Endothelial cell of umbilical vein (primary cell): ENCODE measurements at regions not wholly inside any gene's neighbourhood (a gene's known extent, or its start where the extent isn't known, plus 50 kb on each side); places are given as distances from the start of the nearest gene placed in this dataset.

Experiments
- CTCF ChIP-seq, 2 donors: IDR thresholded peaks; 1 replicate in 1 of 2; 2 replicates in 1 of 2; pipeline ENCODE4 v1.5.1; 2011; ENCODE audit warnings: low read length in 2 of 2, mild to moderate bottlenecking in 2 of 2, moderate library complexity in 2 of 2, control low read depth in 1 of 2, inconsistent platforms in 1 of 2, low read depth in 1 of 2; ENCODE audit not compliant: insufficient read depth in 1 of 2; ENCODE audit errors: extremely low read depth in 1 of 2
- EZH2 ChIP-seq: IDR thresholded peaks from 2 replicates; pipeline ENCODE4 v1.6.1; 2012; ENCODE audit warnings: borderline replicate concordance, low read depth, mild to moderate bottlenecking, moderate library complexity, low read length, inconsistent platforms; ENCODE audit not compliant: severe bottlenecking
- FOS ChIP-seq: IDR thresholded peaks from 2 replicates; pipeline ENCODE4 v1.6.1; 2011; ENCODE audit warnings: mild to moderate bottlenecking, low read length, moderate library complexity, borderline replicate concordance; ENCODE audit not compliant: insufficient read depth
- GATA2 ChIP-seq: IDR thresholded peaks from 2 replicates; pipeline ENCODE4 v1.7.0; 2011; ENCODE audit warnings: low read depth, mild to moderate bottlenecking, moderate library complexity, mixed read lengths, low read length; ENCODE audit not compliant: insufficient read length, insufficient read depth
- JUN ChIP-seq: IDR thresholded peaks from 2 replicates; pipeline ENCODE4 v1.6.1; 2011; ENCODE audit warnings: borderline replicate concordance, low read depth; ENCODE audit not compliant: insufficient read length, insufficient read depth
- MAX ChIP-seq: IDR thresholded peaks from 2 replicates; pipeline ENCODE4 v1.6.1; 2011; ENCODE audit not compliant: insufficient read depth, insufficient read length
- MYC ChIP-seq: IDR thresholded peaks from one replicate; pipeline ENCODE4 v1.6.1; 2011; ENCODE audit warnings: mild to moderate bottlenecking, low read depth, low read length
- POLR2A ChIP-seq: IDR thresholded peaks from 2 replicates; pipeline ENCODE4 v1.6.1; 2012; ENCODE audit warnings: low read depth, mild to moderate bottlenecking, control low read depth, low read length
- POLR2AphosphoS5 ChIP-seq: IDR thresholded peaks from 2 replicates; pipeline ENCODE4 v1.6.1; 2012; ENCODE audit warnings: low read depth, mild to moderate bottlenecking, control low read depth, low read length, moderate library complexity; ENCODE audit not compliant: insufficient read depth

DNA sequence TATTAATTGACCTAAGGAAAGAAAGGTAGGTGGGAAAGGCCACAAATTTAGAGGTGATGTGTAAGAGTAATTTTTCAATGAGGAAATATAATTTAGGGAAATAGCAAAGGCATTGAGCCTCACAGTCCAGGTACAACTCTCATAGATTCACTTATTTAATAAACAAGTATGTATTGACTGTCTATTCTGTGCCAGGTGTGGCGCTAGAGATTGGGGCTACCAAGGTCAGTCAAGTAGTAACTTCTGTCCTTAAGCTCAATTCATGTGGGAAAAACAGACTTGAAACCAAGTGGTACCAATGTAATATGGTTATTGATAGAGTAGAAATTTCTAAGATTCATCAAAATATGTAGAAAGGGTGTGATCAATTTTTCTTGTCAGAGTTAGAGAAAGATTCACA, 257.5 kb downstream of the C4orf33 start:
- TF ChIP-seq POLR2A = no peak
- TF ChIP-seq JUN = no peak
- no peak for TF ChIP-seq MAX
- no peak for TF ChIP-seq CTCF (IDR thresholded peaks at IDR 0.05; ENCODE audit: extremely low read depth in 1 of 2, insufficient read depth in 1 of 2, low read depth in 1 of 2, low read length in 2 of 2)
- no peak for TF ChIP-seq EZH2
- TF ChIP-seq POLR2AphosphoS5 = no peak
- TF ChIP-seq GATA2 = no peak
- no peak for TF ChIP-seq FOS
- TF ChIP-seq MYC = no peak
